HUDEP-2 (cell line): ENCODE measurements at regions not wholly inside any gene's neighbourhood (a gene's known extent, or its start where the extent isn't known, plus 50 kb on each side); places are given as distances from the start of the nearest gene placed in this dataset.
"Not testable (repeated sequence)": the region's sequence is repeated elsewhere in the genome, so short reads cannot be mapped to it uniquely, and the experiment has no call there.

Experiments used
- DNase-seq, 76 experiments: peaks; one replicate each; lab custom pipeline; 2025; ENCODE audit not compliant: unreplicated experiment in 76 of 76; lab: John Stamatoyannopoulos, UW

- DNase-seq = no peak
These were observed 151.1 kb upstream of the PKP2 start for GRCh38 chr12:33047666-33048065.

- no peak for DNase-seq
These were observed 147.9 kb upstream of the PKP2 start for GRCh38 chr12:33044447-33044846.

DNA sequence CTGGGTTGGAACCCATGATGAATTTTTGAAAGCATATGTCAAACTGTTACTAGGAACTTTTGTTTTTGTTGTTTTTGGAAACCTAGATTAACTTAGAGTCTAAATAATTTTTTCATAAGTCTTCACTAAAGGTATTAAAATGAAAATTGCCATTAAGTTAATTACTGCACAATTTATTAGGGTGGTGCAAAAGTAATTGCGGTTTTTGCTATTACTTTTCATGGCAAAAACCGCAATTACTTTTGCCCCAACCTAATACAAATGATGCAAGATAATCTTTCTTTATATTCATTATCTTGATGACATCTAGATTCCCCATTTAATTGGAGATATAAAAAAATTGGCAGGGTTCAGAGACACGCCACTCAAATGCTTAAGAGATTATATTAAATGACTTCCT lies 145.0 kb upstream of the PKP2 start:
- DNase-seq = no peak

DNA sequence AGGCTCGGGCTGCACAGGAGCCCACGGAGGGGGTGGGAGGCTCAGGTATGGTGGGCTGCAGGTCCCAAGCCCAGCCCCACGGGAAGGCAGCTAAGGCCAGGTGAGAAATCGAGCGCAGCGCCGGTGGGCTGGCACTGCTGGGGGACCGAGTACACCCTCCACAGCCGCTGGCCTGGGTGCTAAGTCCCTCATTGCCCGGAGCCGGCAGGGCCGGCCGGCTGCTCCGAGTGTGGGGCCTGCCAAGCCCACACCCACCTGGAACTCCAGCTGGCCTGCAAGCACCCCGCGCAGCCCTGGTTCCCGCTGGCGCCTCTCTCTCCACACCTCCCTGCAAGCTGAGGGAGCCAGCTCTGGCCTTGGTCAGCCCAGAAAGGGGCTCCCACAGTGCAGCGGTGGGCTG lies 137.4 kb upstream of the PKP2 start:
- not testable (repeated sequence) for DNase-seq

DNA sequence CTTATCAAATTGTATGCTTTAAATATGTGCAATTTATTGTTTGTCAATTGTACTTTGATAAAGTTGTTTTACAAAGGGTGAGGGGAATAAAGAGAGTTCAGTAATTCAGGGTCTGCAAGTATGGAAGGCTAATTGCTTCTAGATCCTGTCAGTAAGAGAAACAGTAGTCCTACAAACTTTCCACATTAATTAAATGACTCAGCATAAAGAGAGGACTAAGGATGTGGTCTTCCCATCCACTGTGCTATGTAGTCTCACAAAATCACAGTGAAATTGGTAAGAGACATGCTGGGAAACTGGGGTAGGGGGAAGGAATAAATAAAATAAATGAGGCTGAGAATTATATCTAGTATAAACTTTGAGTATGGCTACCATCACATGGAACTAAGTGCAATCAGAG lies 130.2 kb upstream of the PKP2 start:
- DNase-seq = no peak

DNA sequence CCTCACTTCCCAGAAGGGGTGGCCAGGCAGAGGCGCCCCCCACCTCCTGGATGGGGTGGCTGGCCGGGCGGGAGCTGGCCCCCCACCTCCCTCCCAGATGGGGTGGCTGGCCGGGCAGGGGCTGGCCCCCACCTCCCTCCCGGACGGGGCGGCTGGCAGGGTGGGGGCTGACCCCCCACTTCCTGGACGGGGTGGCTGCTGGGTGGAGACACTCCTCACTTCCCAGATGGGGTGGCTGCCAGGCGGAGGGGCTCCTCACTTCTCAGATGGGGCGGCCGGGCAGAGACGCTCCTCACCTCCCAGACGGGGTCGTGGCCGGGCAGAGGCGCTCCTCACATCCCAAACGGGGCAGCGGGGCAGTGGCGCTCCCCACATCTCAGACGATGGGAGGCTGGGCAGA lies 126.1 kb upstream of the PKP2 start:
- not testable (repeated sequence) for DNase-seq

DNA sequence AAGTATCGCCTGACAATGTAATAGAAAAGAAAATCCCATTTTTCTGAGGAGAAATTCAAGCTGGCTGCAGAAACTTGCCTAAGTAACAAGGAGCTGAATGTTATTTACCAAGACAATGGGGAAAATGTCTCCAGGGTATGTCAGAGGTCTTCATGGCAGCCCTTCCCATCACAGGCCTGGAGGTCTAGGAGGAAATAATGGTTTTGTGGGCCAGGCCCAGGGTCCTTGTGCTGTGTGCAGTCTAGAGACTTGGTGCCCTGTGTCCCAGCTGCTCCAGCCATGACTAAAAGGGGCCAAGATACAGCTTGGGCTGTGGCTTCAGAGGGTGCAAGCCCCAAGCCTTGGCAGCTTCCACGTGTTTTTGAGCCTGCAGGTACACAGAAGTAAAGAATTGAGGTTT lies 120.5 kb upstream of the PKP2 start:
- DNase-seq = not testable (repeated sequence)

GRCh38 chr12:33012226-33012625 lies 115.6 kb upstream of the PKP2 start:
- DNase-seq = no peak

- DNase-seq = no peak
These were observed 109.5 kb upstream of the PKP2 start for GRCh38 chr12:33006106-33006505.

GRCh38 chr12:33000016-33000415 lies 103.4 kb upstream of the PKP2 start:
- DNase-seq = no peak

- DNase-seq = no peak
These were observed 100.9 kb upstream of the PKP2 start for GRCh38 chr12:32997471-32997870.

- no peak for DNase-seq
These were observed 99.0 kb upstream of the PKP2 start for GRCh38 chr12:32995623-32996022.

GRCh38 chr12:32993404-32993803 lies 96.8 kb upstream of the PKP2 start:
- no peak for DNase-seq

DNA sequence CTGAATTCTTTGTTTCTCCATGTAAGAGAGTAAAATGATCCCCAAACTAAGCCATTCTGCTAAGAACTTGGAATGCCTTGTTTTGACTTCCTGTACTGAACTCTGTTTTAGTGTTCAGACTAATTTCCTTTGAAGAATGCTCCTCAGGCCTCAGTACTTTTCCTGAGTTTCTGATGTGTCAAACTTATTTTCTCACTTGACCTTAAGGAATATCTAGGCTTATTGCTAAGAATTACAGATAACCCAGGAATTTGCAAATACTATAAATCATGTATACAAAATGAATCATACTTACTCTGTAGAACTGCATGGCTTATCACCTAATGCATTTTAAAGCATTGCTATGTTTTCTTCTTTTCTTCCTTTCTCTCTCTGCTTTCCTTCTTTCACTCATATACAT lies 93.1 kb upstream of the PKP2 start:
- DNase-seq = no peak

GRCh38 chr12:32988982-32989381 lies 92.4 kb upstream of the PKP2 start:
- DNase-seq = no peak

- DNase-seq = no peak
These were observed 90.9 kb upstream of the PKP2 start for GRCh38 chr12:32987512-32987911.

GRCh38 chr12:32983968-32984367 lies 87.4 kb upstream of the PKP2 start:
- DNase-seq = no peak

DNA sequence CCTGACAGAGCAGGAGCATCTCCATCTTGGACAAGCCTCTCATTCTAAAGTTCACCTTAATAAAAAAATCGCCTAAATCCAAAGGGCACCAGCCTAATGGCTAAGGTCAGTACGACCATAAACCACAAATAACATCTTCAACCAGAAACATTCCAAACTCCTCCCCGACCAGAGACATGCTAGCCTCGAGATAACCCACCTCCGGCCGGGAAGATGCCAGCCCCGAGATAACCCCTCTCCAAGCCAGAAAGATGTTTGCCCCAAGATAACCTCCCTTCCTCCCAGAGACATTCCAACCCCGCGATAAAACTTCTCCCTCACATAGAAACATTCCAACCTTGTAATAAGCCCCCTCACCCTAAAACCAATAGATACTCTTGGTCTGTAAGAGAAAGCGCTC lies 86.8 kb upstream of the PKP2 start:
- DNase-seq = no peak

- no peak for DNase-seq
These were observed 84.6 kb upstream of the PKP2 start for GRCh38 chr12:32981139-32981538.

- DNase-seq = no peak
These were observed 78.5 kb upstream of the PKP2 start for GRCh38 chr12:32975122-32975521.

DNA sequence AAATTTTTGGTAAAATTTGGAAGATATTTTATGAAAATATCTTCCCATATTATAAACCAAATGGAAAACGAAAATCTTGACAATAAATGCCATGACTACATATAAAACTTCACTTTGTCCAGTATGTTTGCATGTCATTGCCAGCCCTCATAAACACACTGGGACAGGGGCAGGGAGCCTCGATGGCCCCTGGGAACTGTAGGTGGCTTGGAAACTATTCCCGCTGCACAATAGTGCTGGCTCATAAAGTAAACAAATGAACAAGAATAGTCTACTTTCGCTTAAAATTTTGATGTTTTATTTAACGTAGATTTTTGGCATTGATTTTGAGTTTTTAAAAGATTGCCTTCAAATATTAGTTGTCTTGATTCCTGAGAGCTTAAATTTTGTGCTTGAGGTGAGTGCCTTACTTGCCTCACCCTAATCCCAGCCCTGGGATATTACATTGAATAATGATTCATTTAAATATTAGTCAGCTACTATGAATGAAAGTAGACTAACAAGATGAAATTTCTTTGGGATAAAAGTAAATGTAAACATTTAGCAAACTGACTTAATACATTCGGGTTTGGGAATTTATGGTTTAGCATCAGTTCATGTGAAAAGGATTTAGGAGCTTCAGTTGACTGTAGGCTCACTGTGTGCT lies 74.0 kb upstream of the PKP2 start:
- DNase-seq = no peak

GRCh38 chr12:32964981-32965585 lies 68.5 kb upstream of the PKP2 start:
- DNase-seq = no peak

GRCh38 chr12:32956418-32956817 lies 59.8 kb upstream of the PKP2 start:
- DNase-seq = not testable (repeated sequence)
